Embryonic facial prominence (tissue), 1 donor: ENCODE measurements at regions not wholly inside any gene's neighbourhood (a gene's known extent, or its start where the extent isn't known, plus 50 kb on each side); places are given as distances from the start of the nearest gene placed in this dataset.

Experiments used
- DNase-seq: peaks from one replicate; pipeline ENCODE4 v3.0.0-alpha.2; 2016; ENCODE audit errors: extremely low spot score

DNA sequence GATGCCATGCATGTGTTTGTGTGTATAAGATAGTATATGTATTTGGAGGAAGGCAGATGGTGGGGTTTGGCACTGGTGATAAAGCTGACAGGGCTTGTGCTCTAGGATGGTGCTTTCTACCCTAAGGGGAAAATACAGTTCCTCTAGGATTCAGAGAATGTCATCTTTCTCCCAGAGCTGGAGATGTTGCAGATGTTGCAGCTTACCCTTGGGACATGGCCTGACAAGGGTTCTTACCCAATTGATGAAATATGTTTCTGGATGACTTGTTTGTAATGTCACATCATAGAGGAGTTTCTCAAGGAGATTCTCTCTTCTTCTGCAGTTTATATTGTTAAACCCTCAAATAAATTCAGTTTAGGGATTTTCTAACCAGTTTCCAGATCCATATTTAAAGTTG is 52.5 kb upstream of the PITX2 start:
- no peak for DNase-seq

DNA sequence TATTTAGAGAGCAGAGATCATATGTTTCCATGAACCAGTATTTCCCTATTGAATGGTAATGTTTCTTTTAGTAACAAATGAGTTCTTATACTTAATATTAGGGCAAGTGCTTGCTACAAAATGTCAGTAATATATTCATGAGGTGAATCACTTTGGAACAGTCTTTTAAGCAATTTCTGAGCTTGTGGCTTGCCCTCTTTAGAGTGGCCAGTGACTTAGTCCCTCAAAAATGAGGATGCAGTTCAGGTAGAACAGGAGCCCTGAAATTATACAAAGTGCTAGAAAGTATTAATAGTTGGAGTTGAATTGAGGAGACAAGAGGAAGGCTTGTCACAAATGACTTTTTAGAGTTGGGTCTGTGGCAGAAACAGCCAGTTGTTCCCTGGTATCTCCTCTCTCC is 53.4 kb upstream of the PITX2 start:
- no peak for DNase-seq

DNA sequence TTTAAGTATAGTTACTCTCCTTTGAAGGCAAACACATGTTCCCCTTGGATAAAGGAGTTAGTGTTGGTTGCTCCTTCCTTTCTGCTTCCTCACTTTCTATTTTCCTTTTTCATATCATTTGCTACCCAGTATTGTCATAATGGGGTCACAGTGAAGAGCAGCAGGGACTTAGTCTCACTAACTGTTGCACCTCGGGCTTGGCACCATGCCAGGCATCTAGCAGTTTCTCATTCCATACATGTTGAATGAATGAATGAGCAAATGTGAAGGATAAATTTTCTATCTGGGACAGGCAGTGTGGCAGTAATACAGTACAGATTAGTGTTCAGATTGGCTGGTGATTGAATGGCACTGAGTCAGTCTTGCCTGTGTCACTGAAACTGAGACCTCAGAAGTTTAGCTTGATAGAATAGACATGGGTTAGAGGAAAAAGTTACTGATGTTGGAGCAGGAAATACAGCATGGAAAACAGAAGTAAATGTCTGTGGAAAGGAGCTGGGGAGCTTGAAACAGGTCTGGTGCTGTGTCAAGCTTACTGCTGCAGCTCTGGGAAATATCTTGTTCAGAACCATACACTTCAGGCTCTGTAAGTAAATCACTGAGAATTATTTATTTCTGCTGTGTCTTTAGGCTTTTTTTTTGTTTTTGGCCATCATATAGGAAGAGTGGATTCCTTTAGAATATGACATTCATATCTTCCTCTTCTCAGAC is 55.8 kb upstream of the PITX2 start:
- no peak for DNase-seq

DNA sequence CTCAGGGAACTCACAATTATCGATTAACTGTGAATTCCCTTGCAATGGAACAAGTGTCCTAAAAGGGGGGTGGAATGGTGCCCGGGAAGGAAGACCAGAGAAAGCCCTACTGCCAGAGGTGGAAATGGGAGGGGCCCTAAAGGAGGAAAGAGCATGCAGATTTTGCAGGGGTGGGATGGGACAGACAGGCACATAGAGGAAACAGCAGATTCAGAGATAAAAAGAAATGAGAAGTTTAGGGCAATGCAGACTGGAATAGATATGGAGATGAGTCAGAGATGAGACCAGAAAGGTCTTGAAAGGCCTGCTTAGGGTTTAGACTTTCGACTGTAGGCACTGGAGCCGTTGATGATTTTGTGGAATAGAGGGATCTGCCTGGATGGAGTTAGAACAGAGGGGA is 57.4 kb upstream of the PITX2 start:
- no peak for DNase-seq

DNA sequence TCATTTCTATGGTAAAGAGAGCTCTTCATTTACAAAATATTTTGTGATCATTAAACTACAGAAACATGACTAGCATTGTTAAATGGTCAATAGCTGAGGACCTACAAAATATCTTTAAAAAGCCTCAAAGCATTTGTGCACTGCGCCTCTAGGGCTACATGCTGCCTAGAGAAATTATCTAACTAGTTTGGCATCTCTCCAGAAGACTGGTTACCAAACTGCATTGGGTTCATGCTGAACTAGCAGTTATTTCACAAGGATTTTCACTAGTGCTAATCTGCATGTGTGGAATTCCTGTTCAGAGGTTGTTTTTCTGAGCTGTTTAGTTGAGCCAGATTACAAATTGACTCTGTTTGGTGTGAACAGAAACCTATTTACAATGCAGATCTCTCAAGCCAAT is 58.5 kb upstream of the PITX2 start:
- DNase-seq: no peak

DNA sequence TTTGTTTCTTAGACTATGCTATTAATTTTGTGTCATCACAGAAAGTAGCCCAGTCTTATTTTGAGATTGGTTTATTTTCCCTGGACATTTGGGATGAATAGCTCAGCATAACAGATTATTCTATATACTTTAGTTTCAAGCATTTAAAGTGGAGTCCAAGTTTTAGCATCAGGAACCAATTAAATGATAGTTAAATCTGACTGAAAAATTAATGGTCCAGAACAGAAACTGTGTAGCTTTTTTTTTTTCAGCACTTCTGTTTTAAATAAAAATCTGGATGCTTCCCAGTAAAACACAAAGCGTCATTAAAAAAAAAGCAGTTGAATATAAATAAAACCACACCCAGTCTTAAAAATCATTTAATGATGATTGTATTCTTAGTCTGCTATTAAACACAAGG is 59.4 kb upstream of the PITX2 start:
- no peak for DNase-seq

DNA sequence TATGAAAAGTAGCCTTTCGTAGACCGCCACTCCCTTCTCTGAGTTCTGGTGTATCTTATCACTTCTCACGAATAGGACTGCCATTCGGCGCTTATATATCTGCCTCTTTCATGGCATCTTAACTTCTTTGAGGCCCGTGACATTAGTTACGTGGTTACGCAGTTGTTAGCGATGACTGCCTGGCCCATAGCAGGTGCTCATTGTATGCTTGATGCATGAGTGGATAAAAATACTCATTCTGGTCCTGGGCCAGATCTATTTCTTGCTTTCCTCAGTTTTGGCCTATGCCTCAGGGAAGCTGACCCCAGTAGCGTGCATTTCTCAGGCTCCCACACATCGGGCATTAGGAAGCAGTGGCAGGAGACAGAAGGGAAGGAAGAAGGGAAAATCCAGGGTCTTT is 60.7 kb upstream of the PITX2 start:
- no peak for DNase-seq

DNA sequence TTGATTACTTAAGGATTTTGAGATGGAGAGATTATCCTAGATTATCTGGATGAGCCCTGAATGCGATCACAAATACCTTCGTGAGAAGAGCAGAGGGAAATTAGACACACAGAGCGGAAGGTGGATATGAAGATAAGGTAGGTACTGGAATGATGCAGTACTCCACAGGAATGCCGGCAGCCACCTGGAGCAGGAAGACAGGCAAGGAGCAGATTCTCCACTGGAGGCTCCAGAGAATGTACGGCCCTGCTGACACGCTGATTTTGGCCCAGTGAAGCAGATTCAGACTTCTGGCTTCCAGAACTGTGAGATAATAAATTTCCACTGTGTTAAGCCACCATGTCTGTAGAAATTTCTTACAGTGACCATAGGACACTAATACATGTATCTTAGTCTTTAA is 79.4 kb upstream of the PITX2 start:
- no peak for DNase-seq

DNA sequence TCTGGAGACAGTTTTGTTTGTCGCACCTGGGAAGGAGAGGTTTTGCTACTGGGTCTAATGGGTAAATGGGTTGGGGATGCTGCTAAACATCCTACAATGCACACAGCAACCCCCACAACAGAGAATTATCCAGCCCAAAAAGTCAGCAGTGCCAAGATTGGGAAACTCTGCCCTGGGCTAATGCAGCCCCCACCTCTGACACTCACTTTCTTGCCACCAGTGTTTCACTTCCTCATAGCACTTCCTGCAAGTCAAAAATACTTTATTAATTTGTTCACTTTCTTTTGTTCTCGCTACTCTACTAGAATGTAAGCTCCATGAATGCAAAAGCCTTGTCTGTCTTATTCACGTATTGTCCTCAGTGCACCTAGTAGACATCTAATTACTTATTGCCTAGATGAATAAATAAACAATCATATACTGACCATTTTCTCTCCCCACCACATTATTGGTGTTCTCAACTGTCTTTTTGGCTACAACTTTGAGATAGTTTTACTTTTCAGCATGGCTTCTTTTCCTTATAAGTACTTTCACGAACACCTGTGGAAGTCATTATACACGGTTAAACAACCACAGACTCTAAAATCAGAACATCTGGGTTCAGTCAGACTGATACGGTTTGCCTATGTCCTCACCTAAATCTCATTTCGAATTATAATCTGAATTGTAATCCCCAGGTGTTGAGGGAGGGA is 82.0 kb upstream of the PITX2 start:
- no peak for DNase-seq

DNA sequence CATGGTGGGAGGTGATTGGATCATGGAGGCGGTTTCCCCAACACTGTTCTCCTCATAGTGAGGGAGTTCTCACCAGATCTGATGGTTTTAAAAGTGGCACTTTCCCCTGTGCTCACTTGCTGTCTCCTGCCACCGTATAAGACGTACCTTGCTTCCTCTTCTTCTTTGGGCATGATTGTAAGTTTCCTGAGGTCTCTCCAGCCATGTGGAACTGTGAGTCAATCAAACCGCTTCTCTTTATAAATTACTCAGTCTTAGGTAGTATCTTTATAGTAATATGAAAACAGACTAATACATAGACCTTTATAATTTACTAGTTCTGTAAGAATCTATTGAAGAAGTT is 82.5 kb upstream of the PITX2 start:
- DNase-seq: no peak

DNA sequence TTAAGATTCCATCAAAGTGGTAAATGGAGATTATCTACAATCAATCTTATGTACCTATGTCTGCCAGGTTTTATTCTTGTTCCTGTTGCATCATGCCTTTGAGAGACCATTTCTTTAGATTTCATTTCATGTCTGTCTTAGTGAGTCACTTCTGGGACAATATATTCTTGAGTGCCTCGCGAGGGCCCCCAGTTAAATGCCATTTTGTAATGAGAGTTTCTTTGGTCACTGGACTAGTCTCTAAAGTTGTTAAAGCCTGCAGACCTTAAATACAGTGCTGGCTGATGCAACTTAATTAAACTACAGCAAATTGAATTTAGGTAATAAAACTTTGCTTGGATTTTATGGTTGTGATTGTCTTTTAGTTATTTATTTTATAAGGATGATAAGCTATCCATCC is 87.2 kb upstream of the PITX2 start:
- DNase-seq: no peak

DNA sequence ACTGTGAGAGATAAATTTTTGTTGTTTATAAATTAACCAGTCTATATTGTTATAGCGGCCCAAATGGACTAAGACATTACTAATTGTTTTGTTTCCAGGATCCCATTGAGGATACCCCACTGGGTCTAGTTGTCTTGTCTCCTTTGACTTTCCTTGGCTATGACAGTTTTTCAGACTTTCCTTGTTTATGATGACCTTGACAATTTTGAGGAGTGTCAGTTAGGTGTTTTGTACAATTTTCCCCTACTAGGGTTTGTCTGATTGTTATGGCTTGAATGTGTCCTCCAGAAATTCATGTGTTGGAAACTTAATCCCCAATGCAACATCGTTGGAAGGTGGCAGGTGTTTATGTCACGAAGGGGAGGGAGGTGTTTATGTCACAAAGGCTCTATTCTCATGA is 89.6 kb upstream of the PITX2 start:
- no peak for DNase-seq

DNA sequence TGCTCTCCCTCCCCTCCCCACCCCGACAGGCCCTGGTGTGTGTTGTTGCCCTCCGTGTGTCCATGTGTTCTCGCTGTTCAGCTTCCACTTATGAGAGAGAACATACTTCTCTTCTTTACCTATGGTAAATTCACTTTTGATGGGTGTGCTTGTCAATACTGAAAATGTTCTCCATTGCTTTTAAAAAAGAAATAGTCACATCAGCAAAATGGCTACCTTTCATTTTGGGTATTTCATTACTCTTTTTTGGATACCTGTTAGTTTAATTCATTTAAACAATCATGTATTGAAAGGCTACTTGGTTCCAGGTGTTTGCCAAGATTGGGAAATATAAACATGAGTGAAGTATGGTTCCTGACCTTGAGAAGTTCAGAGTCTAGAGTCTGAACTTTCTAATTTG is 107.4 kb upstream of the PITX2 start:
- DNase-seq: no peak

DNA sequence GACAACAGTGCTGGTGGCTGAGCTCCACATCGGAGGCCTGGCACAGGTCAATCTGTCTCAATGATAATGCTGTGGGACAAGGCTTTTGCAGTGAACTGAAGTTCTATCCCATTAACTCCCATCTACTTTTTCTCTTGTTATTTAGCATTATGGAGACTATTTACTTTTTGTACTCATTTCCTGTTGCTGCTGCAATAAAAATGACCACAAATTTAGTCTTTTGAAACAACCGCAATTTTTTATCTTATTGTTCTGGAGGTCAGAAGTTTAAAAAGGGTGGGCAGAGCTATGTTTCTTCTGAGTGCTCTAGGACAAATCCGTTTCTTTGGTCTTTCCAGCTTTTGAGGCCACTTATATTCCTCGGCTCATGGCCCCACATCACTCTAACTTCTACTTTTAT is 111.0 kb upstream of the PITX2 start:
- DNase-seq: no peak

DNA sequence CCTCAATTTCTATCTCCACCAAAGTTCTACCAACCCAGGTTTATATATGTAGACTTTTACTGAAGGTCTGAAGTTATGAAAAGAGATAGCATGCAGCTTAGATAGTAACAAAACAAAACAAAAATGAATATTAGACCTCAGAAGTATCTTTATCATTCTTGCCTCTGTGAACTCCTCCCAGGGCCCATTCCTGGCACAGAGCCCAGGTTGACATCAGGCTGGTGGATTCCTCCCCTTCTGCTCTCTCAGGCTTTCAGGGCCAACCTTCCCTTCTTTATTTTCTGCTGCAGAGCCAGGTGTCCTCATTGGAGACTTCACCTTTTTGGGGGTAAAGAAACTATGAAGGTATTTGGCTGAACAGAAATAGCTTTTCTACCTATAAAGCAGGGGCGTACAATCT is 112.8 kb upstream of the PITX2 start:
- no peak for DNase-seq

DNA sequence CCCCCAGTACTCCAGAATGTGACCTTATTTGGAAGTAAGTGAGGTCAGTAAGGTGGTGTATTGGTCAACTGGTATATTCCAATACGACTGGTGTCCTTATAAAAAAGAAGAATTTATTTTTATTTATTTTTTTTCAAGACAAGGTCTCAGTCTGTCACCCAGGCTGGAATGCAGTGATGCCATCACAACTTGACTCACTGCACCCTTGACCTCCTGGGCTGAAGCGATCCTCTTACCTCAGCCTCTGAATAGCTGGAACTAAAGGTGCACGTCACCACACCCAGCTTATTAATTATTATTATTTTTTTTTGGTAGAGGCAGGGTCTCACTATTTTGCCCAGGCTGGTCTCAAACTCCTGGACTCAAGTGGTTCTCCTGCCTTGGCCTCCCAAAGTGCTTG is 115.1 kb upstream of the PITX2 start:
- no peak for DNase-seq

DNA sequence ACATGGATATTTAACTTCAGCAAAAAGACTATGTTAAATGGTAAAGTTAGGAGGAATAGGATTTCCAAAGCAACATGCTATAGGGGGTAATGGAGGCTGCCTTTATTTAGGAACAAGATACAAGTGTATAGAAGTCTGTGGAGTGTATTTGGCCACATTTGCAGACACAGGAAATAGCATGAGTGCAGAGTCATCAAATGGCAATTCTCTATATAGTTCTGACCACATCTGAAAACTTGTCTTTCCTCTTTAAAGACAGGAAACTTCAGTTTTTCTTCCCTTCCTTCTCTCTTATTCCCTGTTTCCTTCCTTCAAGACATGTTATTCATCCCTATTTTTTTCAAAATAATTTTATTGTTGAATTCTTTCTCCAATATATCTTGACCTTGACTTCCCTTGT is 119.3 kb upstream of the PITX2 start:
- DNase-seq: no peak

DNA sequence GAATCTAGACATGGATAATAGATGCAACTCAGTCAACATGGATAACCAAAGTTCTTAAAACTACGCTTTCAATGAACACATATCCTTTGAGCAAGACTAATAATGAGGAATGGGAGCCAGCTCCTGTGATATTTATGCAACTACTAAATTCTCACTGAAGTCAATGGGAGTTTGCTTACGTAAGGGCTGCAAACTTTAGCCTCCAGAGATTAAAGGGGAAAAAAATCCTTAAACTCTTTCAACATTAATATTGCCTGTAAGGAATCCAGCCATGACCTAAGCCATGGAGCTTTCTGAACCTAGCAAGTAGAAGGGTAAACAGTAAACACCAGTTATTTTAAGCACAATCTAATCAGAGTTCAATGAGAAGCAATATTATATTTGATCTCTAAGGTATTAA is 125.2 kb upstream of the PITX2 start:
- DNase-seq: no peak

DNA sequence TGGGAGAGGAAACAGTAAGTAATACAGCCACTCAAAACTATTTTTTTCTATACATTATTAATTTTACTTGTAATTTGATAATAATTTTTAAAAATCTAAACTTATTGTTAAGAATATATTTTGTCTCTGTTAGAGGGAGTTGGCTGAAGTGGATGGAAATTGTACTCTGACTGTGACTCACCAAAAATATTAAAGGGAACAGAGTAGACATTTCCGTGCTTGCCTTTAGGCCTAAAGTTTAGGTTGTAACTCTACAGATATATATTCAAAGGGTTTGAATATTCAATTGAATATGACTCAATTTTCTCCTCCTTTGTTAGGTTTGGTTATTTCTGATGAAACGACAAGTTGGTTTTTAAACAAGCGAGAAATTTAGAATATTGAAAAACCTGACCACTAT is 128.3 kb upstream of the PITX2 start:
- no peak for DNase-seq

DNA sequence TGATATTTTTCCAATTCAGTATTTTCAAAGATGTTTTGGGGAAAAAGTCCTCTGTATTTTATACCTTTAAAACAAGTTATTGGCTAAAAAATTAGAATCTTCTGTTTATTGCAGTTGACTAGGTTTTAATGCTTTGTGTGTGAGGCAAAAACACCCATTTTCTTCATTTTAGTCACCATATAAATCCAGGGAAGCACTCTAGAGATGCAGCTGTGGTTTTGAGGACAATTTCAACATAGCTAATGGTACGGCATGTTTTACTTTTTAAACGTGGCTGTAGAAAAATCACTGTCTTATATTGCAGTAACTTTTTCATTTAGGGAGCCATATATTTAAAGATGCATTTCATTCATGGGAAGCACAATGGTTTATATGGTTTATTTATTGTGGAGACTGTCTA is 129.1 kb upstream of the PITX2 start:
- DNase-seq: no peak

DNA sequence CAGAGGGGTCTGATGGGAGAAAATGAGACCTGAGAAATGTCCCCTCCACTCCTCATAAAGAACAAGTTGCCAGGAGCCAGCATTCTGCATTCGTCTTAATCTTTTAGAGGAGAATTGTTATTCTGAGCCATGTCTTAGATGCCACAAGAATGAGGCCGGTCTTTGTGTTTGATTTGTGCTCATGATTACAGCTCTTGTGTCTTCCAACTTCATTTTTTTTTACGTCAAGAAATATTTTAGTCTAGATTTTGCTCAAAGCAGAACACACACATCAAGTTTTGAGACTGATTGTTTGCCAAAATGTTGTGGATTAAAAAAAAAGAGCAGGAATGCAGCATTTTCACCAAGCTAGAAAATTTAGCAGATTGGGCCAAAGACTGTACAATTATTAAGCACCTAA is 130.6 kb upstream of the PITX2 start:
- no peak for DNase-seq

DNA sequence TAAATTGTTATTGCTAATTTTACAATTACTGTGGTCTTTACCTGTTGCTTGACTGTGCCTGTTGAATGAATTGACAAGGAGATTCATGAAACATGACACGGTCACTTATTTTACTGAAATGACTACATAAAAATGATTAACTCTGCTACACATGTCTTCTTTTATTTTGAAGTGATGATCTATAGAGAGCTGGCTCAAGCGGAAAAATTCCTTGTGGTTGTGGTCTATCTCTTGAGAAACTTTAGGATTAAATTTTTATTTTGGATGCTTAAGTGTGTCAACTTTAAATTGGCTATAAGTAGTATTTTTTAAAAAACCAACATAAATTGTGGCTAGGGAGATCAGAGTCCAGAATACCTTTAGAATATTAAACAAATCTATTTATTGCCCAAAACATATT is 131.8 kb upstream of the PITX2 start:
- DNase-seq: no peak

DNA sequence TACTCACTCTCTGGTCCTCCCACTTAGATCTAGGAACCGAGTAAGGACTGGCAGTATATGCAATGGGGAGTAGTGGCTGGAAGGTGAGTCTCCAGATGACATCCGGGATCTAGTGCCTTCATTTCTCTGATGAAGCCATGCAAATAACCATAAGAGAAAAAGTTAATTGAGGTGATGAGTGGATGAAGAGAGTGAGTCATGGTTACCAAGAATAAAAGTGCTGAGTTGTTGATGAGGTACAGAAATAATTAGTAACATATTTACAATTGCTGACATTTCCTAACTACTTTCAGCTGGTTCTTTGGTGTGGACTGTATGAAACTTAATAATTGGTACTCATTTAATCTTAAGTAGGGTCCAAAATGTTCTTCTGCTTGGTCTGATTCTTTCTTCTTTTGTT is 146.7 kb upstream of the PITX2 start:
- DNase-seq: no peak

DNA sequence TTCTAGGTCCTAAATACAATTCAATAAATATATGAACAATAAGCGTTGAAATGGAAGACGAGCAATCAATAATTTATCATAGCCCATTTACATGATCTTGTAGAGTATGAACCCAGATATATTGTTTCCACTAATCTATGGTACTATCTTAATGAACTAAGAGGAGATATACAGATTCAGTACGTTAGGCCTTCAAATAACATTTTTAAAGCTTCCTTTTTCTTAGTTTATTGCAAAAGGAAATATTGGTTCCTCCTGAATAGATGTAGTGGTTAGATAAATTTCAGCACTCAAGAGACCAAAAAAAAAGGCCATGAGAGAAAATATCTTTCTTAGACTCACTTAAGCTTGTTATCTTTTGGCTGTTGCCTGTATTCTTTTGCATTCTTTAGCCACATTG is 147.5 kb upstream of the PITX2 start:
- no peak for DNase-seq
